T-helper 1 cell treated with Interleukin-12 subunit alpha and Interleukin-12 subunit beta and Interleukin-4 antibody, amounts not matched to agents 30 ng/mL and 1 ng/mL, for 36 hours (primary cell): ENCODE measurements at regions not wholly inside any gene's neighbourhood (a gene's known extent, or its start where the extent isn't known, plus 50 kb on each side); places are given as distances from the start of the nearest gene placed in this dataset.
"Not testable (repeated sequence)": the region's sequence is repeated elsewhere in the genome, so short reads cannot be mapped to it uniquely, and the experiment has no call there.

Experiments used
- intact Hi-C: fragments of 100-400 bp; cut with micrococcal nuclease; formaldehyde crosslinking; loops from one replicate; pipeline ENCODE4 v1.15.1; 2024

- intact Hi-C loops = not testable (repeated sequence)
These were observed 186.6 kb upstream of the MAGEB16 start for GRCh38 chrX:35611562-35611961.

GRCh38 chrX:35617836-35618235 is 180.3 kb upstream of the MAGEB16 start:
- intact Hi-C loops = no loop called here

GRCh38 chrX:35622040-35622439 is 176.1 kb upstream of the MAGEB16 start:
- intact Hi-C loops = no loop called here

- intact Hi-C loops = no loop called here
These were observed 175.5 kb upstream of the MAGEB16 start for GRCh38 chrX:35622601-35623000.

- intact Hi-C loops = no loop called here
These were observed 172.4 kb upstream of the MAGEB16 start for GRCh38 chrX:35625714-35626113.

- intact Hi-C loops = no loop called here
These were observed 172.0 kb upstream of the MAGEB16 start for GRCh38 chrX:35626124-35626523.

GRCh38 chrX:35635971-35636370 is 162.2 kb upstream of the MAGEB16 start:
- intact Hi-C loops = not testable (repeated sequence)

GRCh38 chrX:35664833-35665232 is 133.3 kb upstream of the MAGEB16 start:
- intact Hi-C loops = no loop called here

- intact Hi-C loops = no loop called here
These were observed 132.8 kb upstream of the MAGEB16 start for GRCh38 chrX:35665311-35665710.

GRCh38 chrX:35670889-35671288 is 127.3 kb upstream of the MAGEB16 start:
- intact Hi-C loops = no loop called here

GRCh38 chrX:35675151-35675550 is 123.0 kb upstream of the MAGEB16 start:
- intact Hi-C loops = no loop called here

- intact Hi-C loops = no loop called here
These were observed 117.2 kb upstream of the MAGEB16 start for GRCh38 chrX:35680940-35681346.

GRCh38 chrX:35682476-35682875 is 115.7 kb upstream of the MAGEB16 start:
- intact Hi-C loops = no loop called here

- intact Hi-C loops = no loop called here
These were observed 101.3 kb upstream of the MAGEB16 start for GRCh38 chrX:35696760-35697234.

GRCh38 chrX:35699642-35700041 is 98.5 kb upstream of the MAGEB16 start:
- intact Hi-C loops = no loop called here

- intact Hi-C loops = no loop called here
These were observed 98.0 kb upstream of the MAGEB16 start for GRCh38 chrX:35700121-35700520.

GRCh38 chrX:35711281-35711680 is 86.9 kb upstream of the MAGEB16 start:
- intact Hi-C loops = no loop called here

- intact Hi-C loops = no loop called here
These were observed 76.0 kb upstream of the MAGEB16 start for GRCh38 chrX:35722128-35722527.

GRCh38 chrX:35726176-35726575 is 72.0 kb upstream of the MAGEB16 start:
- intact Hi-C loops = no loop called here

- intact Hi-C loops = no loop called here
These were observed 69.7 kb upstream of the MAGEB16 start for GRCh38 chrX:35728481-35728880.

- intact Hi-C loops = no loop called here
These were observed 64.3 kb upstream of the MAGEB16 start for GRCh38 chrX:35733879-35734278.

- intact Hi-C loops = no loop called here
These were observed 57.0 kb upstream of the MAGEB16 start for GRCh38 chrX:35741142-35741541.

- intact Hi-C loops = no loop called here
These were observed 54.8 kb upstream of the MAGEB16 start for GRCh38 chrX:35743331-35743730.
